HUES48 (cell line): ENCODE measurements at regions not wholly inside any gene's neighbourhood (a gene's known extent, or its start where the extent isn't known, plus 50 kb on each side); places are given as distances from the start of the nearest gene placed in this dataset.

Experiments
- H3K27ac ChIP-seq: one replicate; pipeline ENCODE4 v1.7.0; 2013; ENCODE audit warnings: low read depth, low read length, inconsistent platforms
- H3K27me3 ChIP-seq: 2 replicates; pipeline ENCODE4 v1.6.1; 2013; ENCODE audit warnings: mild to moderate bottlenecking, low read length; ENCODE audit not compliant: control insufficient read depth, insufficient read depth
- H3K36me3 ChIP-seq: 2 replicates; pipeline ENCODE4 v1.6.1; 2013; ENCODE audit warnings: low read length; ENCODE audit not compliant: control insufficient read depth, insufficient read depth
- H3K4me1 ChIP-seq: 2 replicates; pipeline ENCODE4 v1.6.1; 2013; ENCODE audit warnings: mild to moderate bottlenecking, low read length; ENCODE audit not compliant: control insufficient read depth, insufficient read depth
- H3K4me3 ChIP-seq: 2 replicates; pipeline ENCODE4 v1.5.1; 2013; ENCODE audit warnings: mild to moderate bottlenecking, low read depth, low read length
- H3K9ac ChIP-seq: 2 replicates; pipeline ENCODE4 v1.6.1; 2013; ENCODE audit warnings: mild to moderate bottlenecking, low read depth, low read length, moderate library complexity
- H3K9me3 ChIP-seq: 2 replicates; pipeline ENCODE4 v1.6.1; 2013; ENCODE audit warnings: low read length; ENCODE audit not compliant: control insufficient read depth, insufficient read depth

DNA sequence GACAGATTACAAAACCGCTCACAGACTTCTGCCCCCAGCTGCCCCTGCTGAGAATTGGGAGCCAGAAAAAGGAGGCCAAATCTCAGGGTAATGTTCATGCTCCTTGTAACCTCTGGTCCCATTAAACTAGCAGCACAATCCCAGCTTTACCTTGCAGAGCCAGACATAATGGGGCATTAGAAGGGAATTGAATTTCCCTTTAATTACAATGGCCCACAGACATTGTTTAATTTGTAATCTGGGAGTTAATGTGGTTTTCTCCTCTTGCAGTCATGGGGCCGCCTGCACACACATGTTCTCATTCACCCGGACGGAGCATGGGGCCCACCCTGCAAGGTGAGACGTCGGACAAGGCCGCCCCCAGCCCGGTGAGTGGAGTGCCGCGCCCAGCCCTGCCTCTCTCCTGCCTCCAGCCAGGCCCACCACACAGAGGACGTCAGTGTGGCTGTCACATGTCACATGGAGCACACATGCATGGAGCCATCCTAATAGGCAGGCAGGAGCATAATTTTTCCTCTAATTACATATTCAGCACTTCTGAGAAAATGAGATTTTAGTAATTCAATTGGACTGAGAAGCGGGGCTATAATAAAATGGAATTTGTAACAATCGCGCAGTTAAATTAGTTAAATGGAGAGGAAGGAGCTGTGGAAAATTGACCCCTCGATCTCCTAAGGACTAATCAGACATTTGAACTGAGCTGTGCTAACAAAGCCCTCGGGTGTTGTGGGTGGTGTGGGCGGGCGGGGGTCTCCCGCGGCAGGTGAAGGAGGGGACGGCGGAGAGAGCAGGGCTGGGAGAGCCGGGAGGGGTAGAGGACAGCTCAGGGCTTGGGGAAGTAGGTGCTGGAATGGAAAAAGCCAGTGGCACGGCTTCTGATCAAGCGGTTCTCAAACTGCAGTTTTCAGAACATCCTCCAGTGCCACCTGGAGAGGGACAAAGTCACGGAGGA is 87.7 kb downstream of the ENGASE start:
- no peaks in the 10 kb centered on the region for H3K27me3 ChIP-seq
- H3K4me3 ChIP-seq, result no peak overlapping the region
- no peak overlapping the region for H3K27ac ChIP-seq
- H3K4me1 ChIP-seq, result no peaks in the 10 kb centered on the region
- H3K9ac ChIP-seq, result no peak overlapping the region
- no peaks in the 10 kb centered on the region for H3K9me3 ChIP-seq
- H3K36me3 ChIP-seq, result no peaks in the 10 kb centered on the region

DNA sequence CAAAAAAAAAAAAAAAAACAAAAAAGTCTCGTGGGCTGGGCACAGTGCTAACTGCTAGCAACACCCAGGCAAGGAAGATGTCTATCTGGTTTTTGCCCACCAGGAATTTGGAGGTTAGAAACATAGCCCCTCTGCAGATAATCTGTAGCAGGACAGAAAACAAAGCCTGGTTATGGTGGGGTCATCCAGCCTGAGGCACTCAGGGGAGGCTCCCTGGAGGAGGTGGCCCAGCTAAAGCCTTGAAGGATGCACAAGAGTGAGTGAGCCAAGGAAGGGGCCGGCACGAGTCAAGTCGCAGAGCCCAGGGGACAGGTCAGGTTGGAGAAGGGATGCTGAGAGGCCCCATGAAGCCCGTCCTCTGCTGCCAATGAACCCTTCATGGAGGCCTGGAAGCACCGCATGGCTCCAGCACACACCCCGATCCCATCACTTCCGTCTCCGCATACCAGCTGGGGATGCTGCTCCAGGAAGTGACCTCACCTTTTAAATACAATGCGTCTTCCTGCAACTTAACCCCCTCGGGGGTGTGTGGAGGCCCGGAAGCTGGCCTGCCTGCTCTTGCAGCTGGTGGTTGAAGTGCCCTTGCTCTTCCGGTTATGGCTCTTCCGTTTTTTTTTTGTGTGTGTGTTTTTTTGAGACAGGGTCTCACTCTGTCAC is 86.5 kb downstream of the ENGASE start:
- H3K27me3 ChIP-seq, result no peaks in the 10 kb centered on the region
- no peaks in the 10 kb centered on the region for H3K9me3 ChIP-seq
- no peak overlapping the region for H3K4me3 ChIP-seq
- H3K27ac ChIP-seq, result no peak overlapping the region
- no peaks in the 10 kb centered on the region for H3K4me1 ChIP-seq
- no peaks in the 10 kb centered on the region for H3K36me3 ChIP-seq
- no peak overlapping the region for H3K9ac ChIP-seq

DNA sequence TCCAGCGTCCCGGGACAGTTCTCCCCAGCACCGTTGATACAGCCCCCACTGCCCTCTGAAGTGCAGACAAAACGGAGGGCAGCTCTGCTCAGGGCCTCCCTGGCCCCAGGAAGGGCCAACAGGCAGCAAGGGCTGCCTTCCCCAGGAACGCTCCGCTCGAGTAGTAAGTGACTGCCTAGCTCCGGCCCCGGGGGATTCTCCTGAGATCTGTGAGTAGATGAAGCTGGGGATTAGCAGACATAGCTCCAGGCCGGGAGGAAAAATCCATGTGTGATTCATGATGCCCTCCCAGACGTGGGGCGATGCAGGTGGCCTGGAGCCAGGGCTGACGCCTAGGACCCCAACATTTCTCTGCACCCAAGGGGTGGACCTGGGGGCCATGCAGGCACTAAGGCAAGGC is 85.3 kb downstream of the ENGASE start:
- H3K36me3 ChIP-seq, result no peaks in the 10 kb centered on the region
- no peak overlapping the region for H3K27ac ChIP-seq
- H3K9me3 ChIP-seq, result no peaks in the 10 kb centered on the region
- H3K4me3 ChIP-seq, result no peak overlapping the region
- no peaks in the 10 kb centered on the region for H3K27me3 ChIP-seq
- H3K4me1 ChIP-seq, result no peaks in the 10 kb centered on the region
- H3K9ac ChIP-seq, result no peak overlapping the region

DNA sequence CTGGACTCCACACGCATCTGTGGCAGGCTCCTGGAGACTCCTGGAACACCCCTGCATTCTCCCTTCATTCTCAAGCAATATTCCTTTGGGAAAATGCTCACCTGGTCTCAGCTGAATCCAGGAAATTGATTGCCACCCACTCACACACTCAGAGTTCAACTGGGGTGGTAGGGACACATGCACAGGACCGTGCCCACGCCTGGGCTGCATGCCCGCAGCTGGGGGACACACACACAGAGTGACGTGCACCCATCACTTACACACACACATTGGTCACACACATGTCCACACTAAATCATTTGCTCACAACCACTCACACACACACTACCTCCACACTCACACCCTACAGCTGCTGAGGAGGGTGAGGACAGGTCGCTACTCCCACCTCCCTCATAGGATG is 84.8 kb downstream of the ENGASE start:
- Histone ChIP-seq H3K27ac (no peak overlapping the region), H3K4me3 (no peak overlapping the region), H3K9me3 (no peaks in the 10 kb centered on the region), H3K27me3 (no peaks in the 10 kb centered on the region), H3K4me1 (no peaks in the 10 kb centered on the region), H3K9ac (no peak overlapping the region), H3K36me3 (no peaks in the 10 kb centered on the region)

DNA sequence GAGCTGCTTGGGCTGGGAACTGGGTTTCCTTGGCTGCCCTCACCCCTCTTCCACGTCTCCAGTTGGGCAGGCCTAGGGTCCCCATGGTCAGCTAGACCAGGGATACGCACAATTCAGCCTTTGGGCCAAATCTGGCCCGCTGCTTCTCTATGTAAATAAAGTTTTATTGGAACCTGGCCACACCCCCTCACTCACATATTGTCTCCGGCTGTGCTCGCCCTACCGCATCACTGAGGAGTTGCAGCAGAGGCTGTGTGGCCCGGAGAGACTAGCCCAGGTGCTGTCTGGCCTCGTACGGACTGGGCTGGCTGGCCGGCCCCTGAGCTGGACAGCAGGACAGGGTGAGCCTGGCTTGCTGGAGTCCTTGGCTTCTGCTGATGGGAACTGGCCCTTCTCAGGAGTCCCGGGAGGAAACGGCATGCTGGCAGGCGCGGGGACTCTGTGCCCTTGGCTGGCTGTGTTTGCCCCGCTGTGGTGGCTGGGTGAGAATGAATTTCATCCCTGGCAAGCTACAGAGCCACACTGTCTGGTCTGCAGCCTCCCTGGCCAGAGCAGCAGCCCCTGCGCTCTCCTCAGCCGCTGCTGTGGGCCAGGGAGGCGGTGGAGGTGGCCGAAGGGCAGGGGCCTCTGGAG is 82.0 kb downstream of the ENGASE start:
- Histone ChIP-seq H3K9ac (no peak overlapping the region), H3K4me3 (no peak overlapping the region), H3K27me3 (no peaks in the 10 kb centered on the region), H3K9me3 (no peaks in the 10 kb centered on the region), H3K4me1 (peaks cover 4% of the 10 kb centered on the region; the same call in 1 of the 2 replicates), H3K27ac (no peak overlapping the region), H3K36me3 (no peaks in the 10 kb centered on the region)

DNA sequence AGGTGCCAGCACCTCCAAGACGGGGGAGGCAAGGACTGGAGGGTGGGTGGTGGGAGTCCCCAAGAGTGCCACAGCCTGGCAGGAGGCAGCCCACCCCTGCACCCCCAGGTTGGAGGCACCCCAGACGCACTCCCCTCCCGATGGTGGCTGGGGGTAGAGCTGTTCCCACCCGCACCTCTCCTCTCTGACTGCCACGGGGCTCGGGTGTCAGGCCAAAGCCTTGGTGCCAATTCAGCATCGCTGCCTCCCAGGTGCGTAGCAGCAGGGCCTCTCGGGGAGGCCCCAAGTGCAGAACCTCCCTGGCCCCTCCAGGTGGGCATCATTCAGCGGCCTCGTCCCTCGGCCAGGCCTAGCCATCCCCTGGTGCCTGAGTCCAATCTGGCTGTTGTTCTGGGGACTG is 81.1 kb downstream of the ENGASE start:
- Histone ChIP-seq H3K4me3 (no peak overlapping the region), H3K27me3 (no peaks in the 10 kb centered on the region), H3K36me3 (no peaks in the 10 kb centered on the region), H3K9ac (no peak overlapping the region), H3K9me3 (no peaks in the 10 kb centered on the region), H3K4me1 (peaks cover 4% of the 10 kb centered on the region; the same call in 1 of the 2 replicates), H3K27ac (no peak overlapping the region)

DNA sequence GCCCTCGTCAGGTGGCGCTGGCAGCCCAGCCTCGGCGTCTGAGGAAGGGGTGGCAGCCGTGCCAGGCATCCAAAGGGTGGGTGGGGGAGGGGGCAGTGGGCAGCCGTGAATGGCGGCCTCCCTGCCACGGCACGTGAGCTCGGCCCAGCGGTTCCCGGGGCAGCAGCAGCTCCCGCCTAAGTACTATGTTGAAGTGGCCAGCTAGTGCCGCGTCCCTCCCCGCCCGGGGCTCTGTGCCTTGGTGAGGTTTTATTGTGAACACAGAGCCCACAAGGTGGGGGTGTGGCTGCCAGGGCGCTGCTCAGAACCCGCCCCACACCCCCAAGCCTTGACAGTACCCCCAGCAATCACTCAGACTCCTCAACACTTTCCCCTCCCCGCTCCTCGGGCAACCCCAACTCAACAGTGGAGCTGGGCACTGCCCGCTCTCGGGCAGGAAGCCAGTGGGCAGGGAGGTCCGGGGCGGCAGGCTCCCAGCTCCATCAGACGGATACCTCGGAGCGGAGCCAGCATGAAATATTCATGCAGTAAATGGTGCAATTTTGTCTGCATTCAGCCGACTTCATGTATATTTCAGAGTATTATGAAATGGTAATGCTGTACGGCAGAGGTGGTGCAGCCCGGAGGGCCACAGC is 80.4 kb downstream of the ENGASE start:
- Histone ChIP-seq H3K4me3 (no peak overlapping the region), H3K27ac (no peak overlapping the region), H3K27me3 (no peaks in the 10 kb centered on the region), H3K36me3 (no peaks in the 10 kb centered on the region), H3K4me1 (peaks cover 4% of the 10 kb centered on the region; the same call in 1 of the 2 replicates), H3K9me3 (no peaks in the 10 kb centered on the region), H3K9ac (no peak overlapping the region)

DNA sequence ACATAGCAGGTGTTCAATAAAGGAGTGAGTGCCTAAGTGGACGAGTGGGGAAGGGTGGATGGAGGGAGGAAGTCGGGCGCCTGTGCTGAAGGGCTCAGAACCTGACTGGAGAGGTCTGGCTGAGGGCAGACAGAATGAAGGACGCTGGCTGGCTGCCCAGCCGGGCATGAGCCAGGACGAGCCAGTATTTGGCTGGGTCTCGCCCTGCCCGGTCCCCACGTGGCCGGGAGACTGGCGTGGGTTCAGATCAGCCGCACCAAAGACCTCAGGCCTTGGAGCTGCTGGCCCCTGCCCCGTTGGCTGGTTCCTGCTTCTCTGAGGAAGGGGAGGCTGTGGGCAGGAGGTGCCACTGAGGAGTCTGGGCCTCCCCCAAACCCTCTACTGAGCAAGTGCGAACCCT is 79.8 kb downstream of the ENGASE start:
- Histone ChIP-seq H3K9ac (no peak overlapping the region), H3K4me3 (no peak overlapping the region), H3K36me3 (no peaks in the 10 kb centered on the region), H3K27ac (no peak overlapping the region), H3K9me3 (no peaks in the 10 kb centered on the region), H3K4me1 (peaks cover 4% of the 10 kb centered on the region; the same call in 1 of the 2 replicates), H3K27me3 (no peaks in the 10 kb centered on the region)

DNA sequence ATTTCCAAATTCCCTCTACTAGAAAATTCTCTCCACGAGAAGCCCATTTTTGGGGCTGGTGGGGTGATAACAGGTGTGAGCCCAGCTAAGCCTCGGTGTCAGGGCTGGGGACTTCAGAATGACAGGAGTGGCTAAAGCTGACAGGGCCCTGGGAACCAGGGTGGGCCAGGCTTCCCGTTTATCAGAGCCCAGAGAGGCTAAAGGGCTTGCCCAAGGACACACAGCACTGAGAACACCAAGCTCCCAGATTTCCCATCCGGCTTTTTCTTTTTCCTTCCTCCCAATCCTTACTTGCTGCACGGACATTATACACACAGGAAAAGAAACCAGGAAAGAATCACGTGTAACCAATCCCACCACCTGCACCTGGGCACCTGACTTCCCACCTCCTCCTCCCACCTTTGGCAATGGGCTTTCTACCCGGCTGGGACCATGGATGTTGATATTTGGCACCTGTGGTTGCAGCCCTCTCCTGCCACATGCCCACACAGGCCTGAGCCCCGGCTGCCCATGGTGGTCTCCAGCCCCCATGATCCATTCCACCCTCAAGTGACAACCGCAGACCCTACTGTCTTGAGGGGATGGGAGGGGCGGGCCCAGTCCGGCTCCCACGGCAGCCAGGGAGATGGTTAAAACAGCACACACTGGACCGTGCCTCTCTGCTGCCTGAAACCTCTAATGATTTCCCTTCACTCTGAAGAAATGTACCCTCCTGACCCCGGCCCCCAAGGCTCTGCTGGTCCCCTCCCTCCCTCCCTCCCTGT is 78.9 kb downstream of the ENGASE start:
- Histone ChIP-seq H3K27me3 (no peaks in the 10 kb centered on the region), H3K27ac (no peak overlapping the region)

DNA sequence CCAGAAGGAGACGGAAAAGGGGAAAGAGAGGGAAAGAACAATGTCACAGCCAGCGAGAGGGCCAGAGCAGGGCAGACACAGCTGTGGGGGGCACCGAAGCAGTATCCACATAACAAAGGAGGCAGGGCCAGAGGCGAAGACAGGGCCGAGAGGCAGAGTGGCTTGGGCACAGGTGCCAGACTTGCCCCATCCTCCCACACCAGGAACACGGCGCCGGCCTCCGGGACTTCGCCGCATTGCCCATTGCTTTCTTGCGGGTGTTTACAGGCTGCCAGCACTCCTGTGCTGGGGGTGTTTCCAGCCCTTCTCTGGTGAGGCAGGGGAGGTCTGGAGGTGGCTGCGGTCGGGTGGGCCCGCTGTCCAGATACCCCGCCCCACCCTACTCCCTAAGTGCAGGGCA is 78.0 kb downstream of the ENGASE start:
- Histone ChIP-seq H3K9ac (no peak overlapping the region), H3K27ac (no peak overlapping the region), H3K4me1 (peaks cover 4% of the 10 kb centered on the region; the same call in 1 of the 2 replicates), H3K36me3 (no peaks in the 10 kb centered on the region), H3K9me3 (no peaks in the 10 kb centered on the region), H3K27me3 (no peaks in the 10 kb centered on the region), H3K4me3 (no peak overlapping the region)

More for the DNA sequence above, 78.9 kb downstream of the ENGASE start:
- H3K4me3 ChIP-seq, result no peak overlapping the region
- H3K4me1 ChIP-seq, result peaks cover 4% of the 10 kb centered on the region; the same call in 1 of the 2 replicates
- no peak overlapping the region for H3K9ac ChIP-seq
- H3K36me3 ChIP-seq, result no peaks in the 10 kb centered on the region
- H3K9me3 ChIP-seq, result no peaks in the 10 kb centered on the region
